SU-DHL-6 (cell line): ENCODE measurements at regions not wholly inside any gene's neighbourhood (a gene's known extent, or its start where the extent isn't known, plus 50 kb on each side); places are given as distances from the start of the nearest gene placed in this dataset.

ENCODE experiments used
- H2AFZ ChIP-seq: fragments of 200-600 bp; sonication (generic); 2 replicates; pipeline ENCODE4 v1.6.1; 2014; ENCODE audit warnings: low read depth, mild to moderate bottlenecking, moderate library complexity, mixed read lengths, antibody characterized with exemption, low read length; ENCODE audit not compliant: severe bottlenecking
- H3F3A ChIP-seq: fragments of 200-600 bp; shearing (Covaris generic); 2 replicates; pipeline ENCODE4 v1.6.0; 2016; ENCODE audit warnings: antibody characterized with exemption, mild to moderate bottlenecking; ENCODE audit not compliant: insufficient read depth
- H3K27ac ChIP-seq: fragments of 200-600 bp; sonication (generic); 2 replicates; pipeline ENCODE4 v1.5.1; 2016; ENCODE audit warnings: low read depth, mild to moderate bottlenecking, low read length, moderate library complexity, mixed read lengths
- H3K27me3 ChIP-seq: fragments of 200-600 bp; sonication (generic), shearing (Covaris generic); 2 replicates; pipeline ENCODE4 v1.6.0; 2014; ENCODE audit warnings: mild to moderate bottlenecking, low read length
- H3K36me3 ChIP-seq: fragments of 200-600 bp; sonication (generic); 2 replicates; pipeline ENCODE4 v1.6.1; 2014; ENCODE audit warnings: mild to moderate bottlenecking, low read length, mixed read lengths
- H3K4me2 ChIP-seq: fragments of 300-600, 200-600 bp; shearing (Covaris generic), sonication (generic); 2 replicates; pipeline ENCODE4 v1.6.0; 2014; ENCODE audit warnings: low read length, low read depth, mild to moderate bottlenecking; ENCODE audit not compliant: poor library complexity, severe bottlenecking
- H3K4me3 ChIP-seq: fragments of 200-600 bp; sonication (generic); 2 replicates; pipeline ENCODE4 v1.5.1; 2014; ENCODE audit warnings: antibody characterized with exemption, low read length, mild to moderate bottlenecking, mixed read lengths; ENCODE audit not compliant: insufficient read depth, poor library complexity, severe bottlenecking
- H3K79me2 ChIP-seq: fragments of 200-600 bp; sonication (generic); 2 replicates; pipeline ENCODE4 v1.6.1; 2014; ENCODE audit warnings: mild to moderate bottlenecking, low read length, moderate library complexity; ENCODE audit not compliant: insufficient read depth
- H3K9ac ChIP-seq: fragments of 200-600 bp; sonication (generic); 2 replicates; pipeline ENCODE4 v1.7.0; 2014; ENCODE audit warnings: mild to moderate bottlenecking, low read length
- H3K9me2 ChIP-seq: fragments of 200-600 bp; sonication (generic); replicated peaks from 2 replicates; pipeline ENCODE4 v1.6.1; 2014; ENCODE audit warnings: low read length; ENCODE audit not compliant: insufficient read depth
- H3K9me3 ChIP-seq: fragments of 200-600 bp; sonication (generic); 2 replicates; pipeline ENCODE4 v1.6.1; 2014; ENCODE audit warnings: low read length, mixed read lengths; ENCODE audit not compliant: insufficient read depth
- H4K20me1 ChIP-seq: fragments of 200-600 bp; sonication (generic); 2 replicates; pipeline ENCODE4 v1.6.1; 2014; ENCODE audit warnings: low read depth, mild to moderate bottlenecking, antibody characterized with exemption, low read length, moderate library complexity, mixed read lengths
- CTCF ChIP-seq: fragments of 200-600 bp; sonication (generic); IDR thresholded peaks from one replicate; pipeline ENCODE4 v1.5.1; 2017; ENCODE audit warnings: antibody characterized with exemption, mild to moderate bottlenecking, low read length, moderate library complexity; ENCODE audit not compliant: insufficient read depth, poor library complexity, severe bottlenecking
- EZH2phosphoT487 ChIP-seq: fragments of 200-600 bp; sonication (generic), shearing (Covaris generic); conservative IDR thresholded peaks from 2 replicates; pipeline ENCODE4 v1.6.1; 2018; ENCODE audit warnings: mild to moderate bottlenecking, antibody characterized with exemption, low read length, moderate library complexity, mixed read lengths

- Histone ChIP-seq H3K27ac (no peak overlapping the region), H4K20me1 (no peaks in the 10 kb centered on the region), H3F3A (no peaks in the 10 kb centered on the region), H3K9me2 (no peaks in the 10 kb centered on the region), H3K4me3 (no peak overlapping the region), H3K9me3 (no peaks in the 10 kb centered on the region), H2AFZ (no peak overlapping the region), H3K79me2 (no peaks in the 10 kb centered on the region), H3K4me2 (no peak overlapping the region), H3K27me3 (no peaks in the 10 kb centered on the region), H3K36me3 (no peaks in the 10 kb centered on the region), H3K9ac (no peak overlapping the region)
- TF ChIP-seq EZH2phosphoT487 (no peak), CTCF (no peak)
Measured at GRCh38 chr13:84230568-84230967, 348.3 kb upstream of the SLITRK1 start.

GRCh38 chr13:84211048-84211447 lies 328.8 kb upstream of the SLITRK1 start:
- no peak for TF ChIP-seq EZH2phosphoT487
- no peak for TF ChIP-seq CTCF
- no peak overlapping the region for H2AFZ ChIP-seq
- H3K4me2 ChIP-seq = no peak overlapping the region
- H3F3A ChIP-seq = no peaks in the 10 kb centered on the region
- H3K9me3 ChIP-seq = no peaks in the 10 kb centered on the region
- H3K79me2 ChIP-seq = no peaks in the 10 kb centered on the region
- H3K36me3 ChIP-seq = no peaks in the 10 kb centered on the region
- H3K4me3 ChIP-seq = no peak overlapping the region
- H3K9me2 ChIP-seq = no peaks in the 10 kb centered on the region
- no peaks in the 10 kb centered on the region for H3K27me3 ChIP-seq
- no peak overlapping the region for H3K27ac ChIP-seq
- H4K20me1 ChIP-seq = no peaks in the 10 kb centered on the region
- H3K9ac ChIP-seq = no peak overlapping the region

- H3K9ac ChIP-seq = no peak overlapping the region
- H3K27ac ChIP-seq = no peak overlapping the region
- no peak overlapping the region for H3K4me2 ChIP-seq
- no peaks in the 10 kb centered on the region for H4K20me1 ChIP-seq
- H3K9me2 ChIP-seq = no peaks in the 10 kb centered on the region
- no peak overlapping the region for H3K4me3 ChIP-seq
- no peaks in the 10 kb centered on the region for H3K27me3 ChIP-seq
- H3K79me2 ChIP-seq = no peaks in the 10 kb centered on the region
- H2AFZ ChIP-seq = no peak overlapping the region
- H3F3A ChIP-seq = no peaks in the 10 kb centered on the region
- TF ChIP-seq CTCF (no peak), EZH2phosphoT487 (no peak)
- H3K9me3 ChIP-seq = no peaks in the 10 kb centered on the region
- no peaks in the 10 kb centered on the region for H3K36me3 ChIP-seq
Measured at GRCh38 chr13:84208246-84208910, 326.1 kb upstream of the SLITRK1 start.
